GM04504 (cell line): ENCODE measurements at regions not wholly inside any gene's neighbourhood (a gene's known extent, or its start where the extent isn't known, plus 50 kb on each side); places are given as distances from the start of the nearest gene placed in this dataset.
"Not testable (repeated sequence)": the region's sequence is repeated elsewhere in the genome, so short reads cannot be mapped to it uniquely, and the experiment has no call there.

Experiments used
- DNase-seq: peaks from one replicate; pipeline ENCODE4 v3.0.0-alpha.2; 2012; ENCODE audit warnings: low read depth

DNA sequence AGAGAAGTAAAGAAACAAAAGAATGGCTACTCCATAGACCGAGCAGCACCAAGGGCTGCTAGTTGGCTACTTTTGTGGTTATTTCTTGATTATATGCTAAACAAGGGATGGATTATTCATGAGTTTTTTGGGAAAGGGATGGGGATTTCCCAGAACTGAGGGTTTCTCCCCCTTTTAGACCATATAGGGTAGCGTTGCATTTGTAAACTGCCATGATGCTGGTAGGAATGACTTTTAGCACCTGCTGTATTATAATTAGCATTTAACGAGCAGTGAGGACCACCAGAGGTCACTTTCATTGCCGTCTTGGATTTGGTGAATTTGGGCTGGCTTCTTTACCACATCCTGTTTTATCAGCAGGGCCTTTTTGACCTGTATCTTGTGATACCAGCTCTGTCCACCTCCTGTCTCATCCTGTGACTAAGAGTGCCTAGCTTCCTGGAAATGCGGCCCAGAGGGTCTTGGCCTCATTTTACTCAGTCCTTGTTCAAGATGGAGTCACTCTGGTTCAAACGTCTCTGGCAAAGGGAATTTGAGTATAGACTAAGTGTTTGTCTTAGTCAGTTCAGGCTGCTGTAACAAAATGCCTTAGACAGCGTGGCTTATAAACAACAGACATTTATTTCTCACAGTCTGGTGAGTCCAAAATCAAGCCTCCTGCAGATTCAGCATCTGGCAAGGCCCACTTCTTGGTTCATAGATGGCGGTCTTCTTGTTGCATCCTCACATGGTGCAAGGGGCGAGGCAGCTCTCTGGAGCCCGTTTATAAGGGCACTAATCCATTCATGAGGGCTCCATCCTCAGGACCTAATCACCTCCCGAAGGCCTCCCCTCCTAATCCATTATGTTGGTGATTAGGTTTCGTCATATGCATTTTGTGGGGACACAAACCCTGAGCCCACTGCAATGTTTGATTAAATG lies 348.3 kb upstream of the SFSWAP start:
- no peak for DNase-seq

DNA sequence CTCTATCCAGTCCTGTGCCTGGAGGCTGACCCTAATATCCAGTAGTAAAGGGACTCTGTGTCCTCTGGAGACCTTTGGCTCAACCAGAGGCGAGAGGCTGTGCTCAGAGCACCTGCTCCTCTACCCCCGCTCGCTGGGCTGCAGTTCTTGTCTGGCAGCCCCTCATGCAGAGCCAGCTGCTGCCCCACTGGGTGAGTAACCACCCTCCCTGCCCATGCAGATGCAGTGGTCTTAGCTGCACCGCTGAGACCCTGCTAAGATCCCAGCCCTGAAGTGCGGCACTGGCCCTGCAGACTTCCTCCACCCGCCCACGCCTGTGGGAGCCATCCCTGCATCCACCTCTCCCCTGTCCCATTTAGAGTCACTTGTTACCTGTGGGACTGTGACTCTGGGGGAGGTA lies 347.5 kb upstream of the SFSWAP start:
- no peak for DNase-seq

DNA sequence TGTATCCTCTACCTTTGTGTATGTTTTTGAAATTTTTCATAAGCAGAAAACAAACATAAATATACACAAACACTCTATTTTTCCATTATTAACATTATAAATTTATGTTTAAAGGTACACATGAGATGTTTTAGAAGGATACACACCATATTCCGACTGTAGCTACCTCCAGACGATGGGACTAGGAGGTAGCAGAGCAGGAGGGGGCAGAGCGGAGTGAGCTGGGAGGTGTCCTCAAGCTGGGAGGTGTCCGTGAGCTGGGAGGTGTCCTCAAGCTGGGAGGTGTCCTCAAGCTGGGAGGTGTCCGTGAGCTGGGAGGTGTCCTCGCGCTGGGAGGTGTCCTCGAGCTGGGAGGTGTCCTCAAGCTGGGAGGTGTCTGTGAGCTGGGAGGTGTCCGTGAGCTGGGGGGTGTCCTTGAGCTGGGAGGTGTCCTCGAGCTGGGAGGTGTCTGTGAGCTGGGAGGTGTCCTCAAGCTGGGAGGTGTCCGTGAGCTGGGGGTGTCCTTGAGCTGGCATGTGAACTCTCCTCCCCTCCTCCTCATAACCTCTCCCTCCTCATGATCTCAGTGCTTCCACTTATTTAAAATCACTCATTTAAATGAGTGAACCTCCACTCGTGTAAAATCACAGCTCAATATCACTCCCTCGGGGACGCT lies 346.9 kb upstream of the SFSWAP start:
- no peak for DNase-seq

DNA sequence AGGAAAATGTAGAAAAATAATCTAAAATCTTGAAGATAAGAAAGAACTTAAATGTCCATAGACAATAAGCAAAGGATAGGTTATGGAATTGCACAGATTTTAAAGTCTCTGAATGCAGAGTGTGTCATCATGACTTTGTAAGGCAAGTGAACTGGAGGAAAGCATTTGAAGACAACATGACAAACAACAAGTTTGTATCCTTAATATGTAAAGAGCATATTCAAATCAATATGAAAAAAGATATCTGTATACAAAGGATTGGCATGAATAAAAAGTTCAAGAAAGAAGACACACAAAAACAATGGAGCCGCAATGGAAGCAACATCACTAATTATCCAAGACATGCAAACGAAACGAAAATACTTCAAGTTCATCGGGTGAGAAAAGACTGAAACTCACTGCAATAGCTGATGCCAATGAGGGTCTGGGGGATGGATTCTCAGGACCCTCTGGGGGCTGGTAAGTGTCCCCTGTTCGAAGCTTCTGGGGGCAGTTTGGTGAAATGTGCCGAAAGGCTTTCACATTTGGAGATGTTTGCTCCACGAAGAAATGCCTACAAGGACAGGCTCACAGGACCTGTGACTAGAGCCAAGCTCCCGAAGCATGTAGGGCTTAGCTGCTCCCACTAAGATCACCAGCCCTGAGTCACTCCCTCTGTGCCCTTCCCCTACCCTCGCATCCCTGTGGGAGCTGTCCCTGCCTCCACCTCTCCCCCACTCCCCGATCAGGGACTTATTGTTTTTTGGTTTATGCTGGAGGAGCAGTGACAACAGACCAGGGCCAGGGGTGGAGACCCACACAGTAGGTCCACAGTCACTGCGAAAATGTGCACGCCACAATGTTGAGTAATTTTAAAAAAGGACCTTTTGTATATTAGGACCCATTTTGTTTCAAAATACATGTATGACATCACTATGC lies 345.7 kb upstream of the SFSWAP start:
- no peak for DNase-seq

DNA sequence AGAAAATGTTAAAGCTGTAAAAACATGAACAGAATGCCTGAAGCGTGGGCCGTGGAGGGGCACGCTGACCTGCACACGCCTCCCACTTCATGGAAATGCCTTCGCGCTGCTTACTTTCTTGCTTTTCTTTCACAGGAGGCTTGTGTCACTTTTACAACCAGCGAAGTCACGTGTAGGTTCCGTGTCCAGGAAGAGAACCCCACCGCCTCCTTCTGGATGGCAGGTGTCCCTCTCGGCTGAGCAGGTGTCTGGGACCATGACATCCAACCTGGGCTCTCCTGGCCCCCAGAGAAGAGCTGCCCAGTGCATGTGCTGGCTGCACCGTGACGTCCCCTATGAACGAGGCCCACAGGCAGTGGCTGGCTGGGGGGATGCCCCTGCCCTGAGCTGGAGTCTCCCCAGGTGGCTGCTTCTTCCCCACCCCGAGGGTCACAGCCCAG lies 345.0 kb upstream of the SFSWAP start:
- no peak for DNase-seq

DNA sequence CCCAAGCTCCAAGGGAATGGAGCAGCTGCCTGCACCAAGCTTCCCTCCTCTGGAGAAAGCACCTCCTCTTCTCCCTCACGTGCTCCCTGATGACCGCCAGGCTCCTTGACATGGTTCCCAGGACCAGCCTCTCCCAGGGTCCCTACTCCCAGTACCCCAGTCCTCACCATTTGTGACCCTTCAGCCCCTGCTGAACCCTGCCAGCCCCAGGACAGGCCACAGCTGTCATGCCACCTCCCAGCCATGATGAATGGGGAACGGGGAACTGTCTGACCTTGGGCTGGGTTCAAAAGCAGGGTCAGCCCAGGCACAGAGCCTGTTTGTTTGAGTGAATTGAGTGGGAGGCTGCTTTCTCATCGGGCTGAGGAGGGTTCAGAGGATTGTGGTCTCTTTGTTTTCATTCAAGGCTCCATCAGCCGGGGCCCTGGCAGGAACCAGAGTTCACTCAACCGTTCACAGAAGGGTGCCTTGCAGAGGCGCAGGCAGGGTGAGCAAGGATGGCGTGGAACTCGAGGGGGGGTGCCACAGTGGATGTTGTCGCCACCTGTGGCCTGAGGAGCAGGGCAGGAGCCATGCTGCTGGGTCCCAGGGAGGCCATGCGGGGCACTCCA lies 344.5 kb upstream of the SFSWAP start:
- DNase-seq: no peak

DNA sequence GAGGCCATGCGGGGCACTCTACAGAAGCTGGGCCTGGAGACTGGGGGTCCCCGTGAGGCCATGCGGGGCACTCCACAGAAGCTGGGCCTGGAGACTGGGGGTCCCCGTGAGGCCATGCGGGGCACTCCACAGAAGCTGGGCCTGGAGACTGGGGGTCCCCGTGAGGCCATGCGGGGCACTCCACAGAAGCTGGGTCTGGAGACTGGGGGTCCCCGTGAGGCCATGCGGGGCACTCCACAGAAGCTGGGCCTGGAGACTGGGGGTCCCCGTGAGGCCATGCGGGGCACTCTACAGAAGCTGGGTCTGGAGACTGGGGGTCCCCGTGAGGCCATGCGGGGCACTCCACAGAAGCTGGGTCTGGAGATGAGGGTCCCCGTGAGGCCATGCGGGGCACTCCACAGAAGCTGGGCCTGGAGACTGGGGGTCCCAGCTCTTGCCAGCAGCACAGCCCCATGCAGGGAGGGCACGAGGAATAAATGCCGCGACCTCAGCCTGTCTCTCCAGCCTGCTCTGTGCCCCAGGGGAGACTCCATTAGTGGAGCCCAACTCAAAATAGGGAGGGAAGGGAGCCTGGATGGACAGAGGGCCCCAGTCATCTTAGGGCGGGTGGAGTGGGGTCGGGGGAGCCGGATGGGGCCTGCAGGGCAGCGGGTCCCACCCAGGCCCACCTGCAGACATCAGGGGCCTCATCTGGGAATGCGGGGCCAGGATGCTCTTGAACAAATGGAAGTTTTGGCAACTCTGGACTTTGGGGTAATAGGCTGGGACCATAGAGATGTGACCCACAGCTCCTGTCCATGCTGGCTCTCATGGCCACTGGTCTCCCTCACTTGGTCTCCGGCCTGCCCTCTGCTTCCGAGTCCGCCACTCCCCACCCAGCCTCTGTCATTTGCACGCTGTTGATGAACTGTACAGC lies 343.6 kb upstream of the SFSWAP start:
- DNase-seq: not testable (repeated sequence)

DNA sequence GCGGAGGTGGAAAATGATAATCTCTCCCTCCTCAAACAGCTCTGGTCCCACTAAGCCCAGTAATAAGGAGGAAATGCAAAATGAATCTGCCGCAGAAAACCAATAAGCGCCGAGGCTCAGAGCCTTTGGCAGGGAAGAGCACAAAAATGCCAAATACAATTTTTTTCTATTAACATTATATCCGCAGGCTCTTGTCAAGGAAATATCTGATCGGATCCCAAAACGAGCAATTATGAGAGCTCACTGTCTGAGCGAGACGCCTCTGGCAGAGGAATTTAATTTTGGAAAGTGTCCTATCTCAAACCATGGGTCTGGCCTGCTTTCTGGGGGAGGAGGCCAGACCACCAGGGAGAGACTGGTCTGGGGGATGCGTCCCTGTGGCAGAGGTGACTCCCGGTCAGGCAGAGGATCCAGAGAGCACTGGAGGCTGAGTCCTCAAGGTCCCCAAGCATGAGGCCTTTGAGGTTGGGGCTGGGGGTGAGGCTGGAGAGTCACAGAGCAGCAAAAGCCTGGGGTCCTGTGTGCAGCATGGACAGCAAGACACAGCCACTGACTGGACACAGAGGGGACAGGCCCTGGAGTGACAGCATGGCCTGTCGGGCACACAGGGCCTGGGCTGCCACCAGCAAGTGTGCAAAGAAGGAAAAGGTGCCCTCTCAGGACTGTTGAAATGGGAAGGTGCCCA lies 342.8 kb upstream of the SFSWAP start:
- no peak for DNase-seq

DNA sequence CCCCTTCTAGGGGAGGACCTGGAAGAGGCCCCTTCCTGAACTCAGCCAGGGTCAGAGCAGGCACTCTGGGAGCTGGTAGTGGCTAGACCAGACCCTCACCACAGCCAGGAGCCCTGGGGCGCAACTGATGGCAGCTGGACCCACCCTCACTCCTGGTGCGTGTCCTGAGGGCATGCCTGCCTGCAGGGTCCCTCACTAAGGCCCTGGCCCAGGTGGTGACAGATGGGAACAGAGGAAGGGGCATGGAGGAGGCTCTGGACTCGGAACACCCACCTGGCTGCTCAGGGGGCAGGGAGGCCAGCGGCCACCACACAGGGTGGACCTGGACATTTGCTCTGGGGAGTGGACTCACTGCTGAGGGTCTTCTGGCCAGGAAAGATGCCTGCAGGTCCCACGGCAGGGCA lies 342.2 kb upstream of the SFSWAP start:
- no peak for DNase-seq

DNA sequence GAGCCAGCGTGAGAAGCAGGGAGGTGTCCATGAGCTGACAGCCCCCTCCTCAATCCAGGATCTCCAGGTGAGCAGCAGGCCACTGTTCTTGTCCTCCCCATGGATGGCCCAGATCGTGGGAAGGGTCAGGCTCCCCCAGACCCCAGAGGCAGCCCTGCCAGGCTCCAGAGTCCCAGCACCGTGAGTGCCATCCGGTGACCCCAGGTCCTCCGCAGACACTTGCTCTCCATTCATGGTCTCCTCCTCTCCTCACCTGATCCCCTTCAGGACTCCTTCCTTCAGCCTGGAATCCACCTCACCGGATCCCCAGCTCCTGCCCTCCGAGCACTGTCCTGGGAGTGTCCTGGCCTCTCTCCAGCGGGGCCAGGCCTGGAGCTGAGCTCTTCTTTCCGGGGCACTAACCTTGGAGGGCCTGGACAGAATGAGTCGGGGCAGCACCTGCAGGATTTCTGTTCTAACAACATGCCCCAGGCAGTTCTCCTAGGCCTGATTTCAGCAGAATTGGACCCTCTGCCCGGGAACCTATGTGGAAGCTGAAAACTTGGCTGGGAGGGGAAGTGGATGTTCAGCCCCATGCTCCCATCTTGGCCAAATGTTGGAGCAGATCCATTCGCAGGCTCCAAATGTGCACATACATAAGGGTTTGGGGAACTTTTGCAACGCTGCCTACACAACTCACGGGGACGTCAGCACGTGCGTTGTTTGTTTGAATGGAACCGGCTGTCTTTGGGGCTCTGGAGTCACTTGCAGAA lies 341.6 kb upstream of the SFSWAP start:
- no peak for DNase-seq

DNA sequence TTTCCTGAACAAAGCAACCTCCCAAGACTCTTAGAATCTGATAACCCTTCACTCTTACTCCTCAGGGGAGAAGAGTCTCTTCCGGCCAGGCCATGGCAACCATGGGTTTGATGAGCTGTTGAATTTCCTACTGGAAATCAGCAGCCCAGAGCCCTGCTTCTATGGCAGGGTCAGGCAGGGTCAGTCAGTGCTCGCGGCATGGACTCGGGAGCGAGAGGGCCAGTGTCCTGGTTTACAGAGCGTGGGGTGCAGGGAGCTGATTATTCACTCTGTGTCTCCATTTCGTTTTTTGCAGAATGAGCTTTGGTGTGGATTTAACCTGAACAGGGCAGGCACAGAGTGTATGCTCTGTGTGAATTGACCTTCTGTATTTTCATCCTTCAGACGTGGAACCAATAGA lies 340.6 kb upstream of the SFSWAP start:
- DNase-seq: no peak

DNA sequence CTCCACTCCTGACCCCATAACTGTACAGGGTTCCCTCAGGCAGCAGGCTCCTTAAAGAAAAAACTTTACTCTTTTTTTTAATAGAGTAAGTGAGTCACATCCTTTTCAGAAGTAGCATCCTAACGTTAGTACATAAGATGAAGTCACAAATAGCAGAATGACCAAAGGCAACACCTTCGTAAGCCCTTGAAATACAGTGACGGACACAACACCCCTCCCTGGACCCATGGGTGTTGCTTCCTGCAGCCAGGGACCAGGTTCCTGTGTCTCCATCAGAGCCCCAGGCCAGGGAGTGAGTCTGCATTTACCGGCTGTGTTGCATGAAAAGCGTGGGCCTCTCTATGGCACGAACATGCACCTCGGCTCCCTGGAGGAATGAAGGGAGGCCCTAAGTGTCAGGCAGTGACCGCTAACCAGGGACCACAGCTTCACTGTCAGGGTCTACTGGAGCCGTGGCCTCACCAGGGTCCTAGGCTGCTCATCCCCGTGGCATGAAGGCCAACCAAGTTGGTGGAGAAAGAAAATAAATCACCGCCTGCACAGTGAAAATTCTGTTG lies 340.0 kb upstream of the SFSWAP start:
- no peak for DNase-seq

DNA sequence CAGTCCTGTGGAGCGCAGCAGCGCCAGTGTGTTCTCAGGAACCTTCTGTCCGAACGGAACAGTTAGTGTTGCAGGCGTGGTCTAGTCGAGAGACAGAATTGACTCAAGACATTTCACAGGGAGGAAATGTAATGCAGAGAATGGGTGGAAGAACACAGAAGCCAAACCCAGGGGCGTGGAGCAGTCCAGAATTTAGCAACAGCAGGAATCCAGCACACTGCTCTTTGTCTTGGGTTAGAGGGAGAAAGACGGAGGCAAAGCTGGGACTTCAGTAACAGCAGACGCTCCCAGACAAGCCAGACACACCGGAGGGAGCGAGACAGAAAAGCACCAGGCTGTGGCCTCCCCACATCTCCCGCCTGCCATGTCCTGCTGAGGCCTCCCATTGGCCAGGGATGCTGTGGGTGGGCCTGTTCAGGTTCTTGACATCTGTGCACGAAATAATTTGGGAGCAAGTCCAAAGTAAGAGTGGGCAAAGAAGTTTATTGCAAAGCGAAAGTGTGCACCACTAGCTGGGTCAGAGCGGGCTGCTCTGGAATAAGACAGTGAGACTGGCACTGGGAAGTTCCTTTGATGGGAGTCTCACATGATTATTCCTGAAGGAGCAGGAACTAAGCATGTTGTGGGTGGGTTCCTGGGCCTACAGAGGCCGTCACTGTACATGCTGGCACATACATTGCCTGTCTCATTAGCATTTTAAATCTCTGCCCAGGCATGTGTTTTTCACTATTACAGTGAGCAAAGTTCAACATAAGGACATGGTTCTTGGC lies 339.3 kb upstream of the SFSWAP start:
- DNase-seq: no peak

DNA sequence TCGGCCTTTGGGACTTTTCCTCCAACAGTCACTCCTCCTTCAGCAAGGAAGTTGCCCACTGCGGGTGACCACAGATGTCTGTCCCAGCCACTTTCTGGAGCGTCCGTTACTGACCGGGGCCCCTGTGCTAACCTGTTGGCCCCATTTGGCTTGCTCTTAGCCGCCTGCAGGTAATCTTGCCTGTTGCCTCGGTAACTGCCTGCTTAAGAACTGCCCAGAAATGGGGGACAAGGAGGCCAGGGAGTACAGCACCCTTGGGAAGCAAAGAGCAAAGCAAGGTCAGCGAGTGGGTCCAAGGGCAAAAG lies 338.8 kb upstream of the SFSWAP start:
- DNase-seq: no peak

DNA sequence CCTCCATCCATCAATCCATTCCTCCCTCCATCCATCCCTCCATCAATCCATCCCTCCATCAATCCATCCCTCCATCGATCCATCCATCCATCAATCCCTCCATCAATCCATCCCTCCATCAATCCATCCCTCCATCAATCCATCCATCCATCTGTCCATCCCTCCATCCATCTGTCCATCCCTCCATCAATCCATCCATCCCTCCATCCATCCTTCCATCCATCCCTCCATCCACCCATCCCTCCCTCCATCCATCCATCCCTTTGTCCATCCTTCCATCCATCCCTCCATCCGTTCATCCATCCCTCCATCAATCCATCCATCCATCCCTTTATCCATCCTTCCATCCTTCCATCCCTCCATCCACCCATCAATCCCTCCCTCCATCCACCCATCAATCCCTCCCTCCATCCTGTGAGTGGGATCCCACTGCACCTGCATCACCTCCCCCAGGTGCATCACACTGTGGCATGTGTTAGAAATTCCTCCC lies 338.1 kb upstream of the SFSWAP start:
- DNase-seq: no peak

DNA sequence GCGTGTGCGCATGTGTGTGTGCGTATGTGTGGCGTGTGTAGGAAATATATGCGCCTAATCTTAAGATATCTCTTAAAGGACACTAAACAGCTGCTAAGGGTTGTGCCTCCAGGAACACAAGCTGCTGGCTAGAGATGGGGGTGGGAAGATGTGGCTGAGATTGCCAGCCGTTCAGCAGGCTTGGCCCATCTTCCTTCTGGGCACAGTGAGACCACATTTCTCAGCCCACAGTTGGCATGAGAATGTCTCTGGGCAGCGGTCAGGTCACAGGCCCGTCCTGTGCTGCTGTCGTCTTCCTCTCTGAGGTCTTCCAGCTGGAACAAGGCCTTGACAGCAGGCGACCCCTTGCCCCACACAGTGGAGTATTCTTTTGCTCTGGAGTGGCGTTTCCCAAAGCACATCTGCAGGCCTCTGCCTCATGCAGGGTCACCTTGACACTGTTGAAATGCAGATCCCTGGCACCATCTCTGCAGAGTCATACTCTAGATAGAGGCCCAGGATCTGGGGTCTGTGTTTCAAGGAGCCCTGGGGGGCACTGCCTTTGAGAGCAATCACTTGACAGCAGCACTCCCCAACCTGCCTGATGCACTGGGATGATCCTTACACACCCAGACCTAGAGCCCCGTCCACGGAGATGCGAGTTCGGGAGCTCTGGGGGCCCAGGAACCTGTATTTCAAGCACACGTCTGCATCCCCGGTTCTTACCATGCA lies 335.5 kb upstream of the SFSWAP start:
- no peak for DNase-seq

DNA sequence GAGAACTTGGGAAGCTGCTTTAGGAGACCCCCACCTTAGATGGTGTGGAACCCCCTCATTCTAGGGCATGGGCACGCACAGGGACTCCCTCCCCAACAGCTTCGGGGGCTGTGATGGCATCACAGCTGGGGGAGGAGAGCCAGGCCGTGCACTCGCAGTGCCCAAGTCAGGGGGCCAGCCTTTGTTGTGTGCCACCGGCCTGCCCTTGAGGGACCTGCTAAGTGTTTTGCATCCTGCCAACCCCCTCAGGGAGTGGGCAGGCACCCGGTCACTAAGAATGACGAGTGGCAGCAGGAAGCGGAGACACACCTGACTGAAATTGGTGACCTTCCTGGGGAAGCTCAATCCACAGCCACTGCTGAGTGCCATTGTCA lies 334.9 kb upstream of the SFSWAP start:
- no peak for DNase-seq
